Stimulated activated CD8-positive, alpha-beta memory T cell treated with anti-CD3 and anti-CD28 coated beads, Interleukin-2, amount 100 ng/mL, for 48 hours (primary cell): ENCODE measurements at regions not wholly inside any gene's neighbourhood (a gene's known extent, or its start where the extent isn't known, plus 50 kb on each side); places are given as distances from the start of the nearest gene placed in this dataset.

Experiments
- DNase-seq, 2 donors: peaks; one replicate each; pipeline ENCODE4 v3.0.0-alpha.2; 2020; ENCODE audit warnings: low read depth in 2 of 2

- no peak for DNase-seq
Measured at GRCh38 chr9:87085073-87085472, 137.8 kb upstream of the GAS1 start.

- DNase-seq = no peak
Measured at GRCh38 chr9:87085521-87085920, 138.2 kb upstream of the GAS1 start.

DNA sequence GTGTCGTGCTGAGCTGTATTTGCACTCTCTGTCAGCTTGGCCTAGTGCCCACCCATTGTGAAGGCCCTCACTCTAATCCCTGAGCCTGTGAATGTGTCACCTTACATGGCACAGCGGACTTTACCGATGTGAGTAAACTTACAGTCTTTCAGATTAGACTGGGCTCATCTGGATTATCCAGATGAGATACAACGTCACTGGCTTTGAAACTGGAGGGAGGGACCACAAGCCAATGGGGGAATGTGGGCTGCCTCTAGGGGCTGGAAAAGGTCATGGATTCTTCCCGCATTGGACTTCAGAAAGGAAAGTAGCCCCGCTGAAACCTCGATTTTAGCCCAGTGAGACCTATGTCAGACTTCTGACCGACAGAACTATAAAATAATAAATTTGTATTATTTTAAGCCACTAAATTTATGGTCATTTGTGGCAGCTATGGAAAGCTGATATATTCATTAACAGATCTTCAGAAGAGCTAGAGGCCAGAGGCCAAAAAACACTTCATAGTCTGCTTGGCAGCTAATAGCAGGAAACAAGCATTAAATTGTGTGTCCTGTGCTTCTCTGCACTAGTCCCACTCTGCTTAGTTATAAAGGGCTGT lies 139.0 kb upstream of the GAS1 start:
- no peak for DNase-seq

DNA sequence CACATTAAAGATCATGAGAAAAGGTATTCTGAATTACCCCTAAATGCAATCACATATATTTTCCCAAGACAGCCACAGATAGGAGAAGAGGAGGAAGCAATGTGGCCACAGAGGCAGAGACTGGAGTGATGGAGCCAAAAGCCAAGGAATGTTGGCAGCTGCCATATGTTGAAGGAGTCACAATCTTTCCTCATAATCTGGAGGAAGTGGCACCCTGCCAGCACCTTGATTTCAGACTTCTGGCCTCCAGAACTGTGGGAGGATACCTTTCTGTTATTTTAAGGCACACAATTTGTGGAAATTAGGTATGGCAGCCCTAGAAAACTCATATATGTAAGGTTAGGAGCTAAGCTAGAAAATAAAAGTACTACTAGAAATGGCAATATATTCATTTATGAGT lies 139.9 kb upstream of the GAS1 start:
- no peak for DNase-seq

- DNase-seq = no peak
Measured at GRCh38 chr9:87088192-87088591, 140.9 kb upstream of the GAS1 start.

DNA sequence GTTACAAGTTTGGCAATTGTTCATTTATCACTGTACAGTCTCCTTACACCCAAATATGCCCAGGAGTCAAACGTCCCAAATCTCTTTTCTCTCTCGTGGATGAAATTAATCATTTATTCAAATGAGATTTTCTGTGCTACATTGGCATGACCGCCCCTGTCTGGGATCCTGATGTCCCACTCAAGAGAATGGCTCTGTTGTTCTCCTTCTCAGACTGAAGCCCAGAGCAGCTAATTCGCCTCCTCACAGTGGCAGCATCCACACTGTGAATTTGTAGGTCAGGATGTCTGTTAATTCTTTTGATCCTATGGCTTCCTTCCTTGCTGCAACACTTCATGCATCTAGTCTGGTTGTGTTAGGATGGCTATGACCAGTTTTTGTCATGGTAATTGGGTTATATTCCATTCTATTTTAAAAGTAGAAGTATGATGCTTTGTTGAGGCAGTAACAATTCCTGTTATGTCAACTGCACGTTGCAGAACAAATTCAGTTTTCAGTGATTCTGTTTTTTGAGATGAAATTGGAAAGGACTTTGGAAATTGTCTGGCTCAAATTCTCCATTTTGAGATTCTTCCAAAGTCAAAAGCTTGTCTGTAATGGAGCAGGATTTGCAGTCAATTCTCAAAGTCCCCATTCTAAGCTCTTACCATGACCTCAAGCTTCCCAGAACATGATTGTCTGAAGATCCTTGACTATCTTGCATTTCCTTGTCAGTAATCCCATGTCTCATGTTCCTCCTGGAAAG lies 141.5 kb upstream of the GAS1 start:
- DNase-seq = no peak

- no peak for DNase-seq
Measured at GRCh38 chr9:87089506-87089905, 142.2 kb upstream of the GAS1 start.

DNA sequence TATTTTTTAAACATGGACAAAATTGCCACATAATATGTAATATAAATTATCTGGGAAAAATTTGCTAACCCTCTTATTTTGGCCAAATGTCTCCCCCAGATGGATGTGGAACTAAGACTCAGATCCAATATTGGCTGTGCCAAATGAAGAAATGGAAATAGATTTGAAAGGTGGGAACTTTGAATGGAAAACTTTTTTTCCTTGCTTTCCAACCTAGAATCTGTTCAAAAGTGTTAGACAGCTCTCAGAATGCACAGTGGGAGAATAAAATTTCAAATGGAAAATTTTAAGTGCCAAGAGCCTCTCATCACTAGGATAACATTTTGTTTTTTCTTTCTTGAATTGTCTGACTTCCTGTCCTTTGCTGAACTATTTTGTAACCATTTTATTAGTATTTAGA lies 142.6 kb upstream of the GAS1 start:
- DNase-seq = no peak

GRCh38 chr9:87093777-87094176 lies 146.5 kb upstream of the GAS1 start:
- no peak for DNase-seq

DNA sequence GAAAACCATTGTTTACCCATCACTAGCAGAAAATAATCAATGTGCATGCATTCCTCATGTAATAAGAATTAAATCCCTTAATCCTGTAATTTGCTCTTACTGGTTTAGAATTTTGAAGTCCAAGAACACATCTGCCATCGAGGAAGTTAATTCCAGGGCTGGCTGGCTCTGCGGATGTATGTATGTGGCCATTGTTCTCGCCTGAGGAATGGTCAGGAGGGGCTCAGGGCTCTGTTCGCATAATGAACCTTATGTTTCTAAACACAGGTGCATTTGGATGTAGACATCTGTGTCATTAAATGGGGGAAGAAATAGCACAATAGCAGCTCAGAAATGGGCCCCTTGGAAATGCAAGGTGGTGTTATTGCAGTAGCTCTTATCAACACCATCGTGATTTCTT lies 148.6 kb upstream of the GAS1 start:
- DNase-seq = no peak

DNA sequence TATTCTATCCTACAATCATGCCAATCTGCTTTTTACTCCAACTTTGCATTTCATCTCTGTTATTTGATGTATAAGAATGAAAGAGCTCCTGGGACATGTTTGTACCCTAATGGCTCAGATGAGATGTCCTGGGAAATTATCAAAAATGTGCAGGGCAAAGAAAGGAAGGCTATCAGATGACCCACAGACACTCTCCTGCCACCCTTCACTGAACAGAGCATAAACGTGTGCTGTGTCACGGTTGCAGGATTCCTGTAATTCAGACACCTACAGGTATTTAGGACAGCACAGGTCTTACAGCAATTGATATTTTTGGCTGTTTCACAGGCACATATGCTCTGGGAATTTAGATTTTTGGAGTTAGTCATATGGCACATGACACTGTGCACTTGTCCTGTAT lies 149.2 kb upstream of the GAS1 start:
- DNase-seq = no peak

- no peak for DNase-seq
Measured at GRCh38 chr9:87097238-87097637, 149.9 kb upstream of the GAS1 start.

- no peak for DNase-seq
Measured at GRCh38 chr9:87099407-87099806, 152.1 kb upstream of the GAS1 start.

GRCh38 chr9:87100001-87100400 lies 152.7 kb upstream of the GAS1 start:
- no peak for DNase-seq

- no peak for DNase-seq
Measured at GRCh38 chr9:87102126-87102525, 154.8 kb upstream of the GAS1 start.

DNA sequence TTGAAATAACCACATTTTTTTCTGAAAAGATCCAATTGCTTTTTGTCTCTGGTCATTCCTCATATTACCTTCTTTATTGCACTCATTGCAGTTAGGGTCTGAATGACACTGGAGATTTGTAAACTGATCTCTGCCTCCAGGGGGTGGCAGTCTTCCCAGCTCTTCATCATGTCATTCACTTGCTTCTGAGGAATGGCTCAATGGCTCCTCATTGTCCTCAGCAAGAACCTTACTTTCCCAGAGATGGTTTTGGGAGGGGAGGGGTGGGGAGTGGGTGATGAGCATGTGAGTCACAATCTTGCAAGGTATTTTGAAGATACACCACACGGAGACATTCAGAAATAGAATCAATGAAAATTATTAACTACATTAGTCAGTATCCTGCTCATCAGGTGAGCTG lies 159.8 kb upstream of the GAS1 start:
- no peak for DNase-seq

DNA sequence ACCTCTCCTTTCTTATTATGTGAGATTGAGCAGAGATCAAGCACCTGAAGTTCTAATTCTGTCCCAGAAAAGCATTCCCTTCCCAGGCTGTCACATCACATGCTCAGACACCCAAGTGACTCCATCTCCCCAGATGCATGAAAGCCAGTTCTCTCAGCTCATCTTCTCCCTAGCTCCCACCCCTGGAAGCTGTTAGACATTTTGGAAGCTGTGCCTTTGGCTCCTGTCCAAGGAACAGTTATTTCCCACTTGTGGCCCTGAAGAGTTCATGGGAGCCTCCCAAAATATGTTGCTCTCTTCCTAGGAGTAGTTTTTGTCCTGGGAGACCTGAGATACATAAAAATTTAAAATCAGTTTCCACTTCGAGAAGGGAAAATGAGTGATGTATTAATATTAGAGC lies 161.4 kb upstream of the GAS1 start:
- DNase-seq = no peak

DNA sequence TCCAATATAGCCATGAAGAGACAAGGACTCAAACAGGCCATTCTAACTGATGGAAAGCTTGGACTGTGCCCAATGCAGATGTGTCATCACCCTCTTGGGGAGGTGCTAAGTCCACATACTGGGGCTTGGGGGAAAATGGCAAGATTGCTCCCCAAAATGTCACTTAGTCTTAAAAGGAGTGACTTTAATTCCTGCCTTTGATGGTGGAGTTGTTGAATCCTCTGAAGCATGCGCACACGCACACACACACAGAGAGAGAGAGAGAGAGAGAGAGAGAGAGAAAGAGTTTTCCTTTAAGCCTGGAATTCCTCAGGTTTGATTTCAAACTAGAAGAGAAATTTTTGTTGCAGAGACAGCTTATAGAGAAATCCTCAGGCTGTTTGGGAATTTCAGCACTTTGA lies 161.9 kb upstream of the GAS1 start:
- no peak for DNase-seq

- DNase-seq = no peak
Measured at GRCh38 chr9:87109851-87110250, 162.5 kb upstream of the GAS1 start.

DNA sequence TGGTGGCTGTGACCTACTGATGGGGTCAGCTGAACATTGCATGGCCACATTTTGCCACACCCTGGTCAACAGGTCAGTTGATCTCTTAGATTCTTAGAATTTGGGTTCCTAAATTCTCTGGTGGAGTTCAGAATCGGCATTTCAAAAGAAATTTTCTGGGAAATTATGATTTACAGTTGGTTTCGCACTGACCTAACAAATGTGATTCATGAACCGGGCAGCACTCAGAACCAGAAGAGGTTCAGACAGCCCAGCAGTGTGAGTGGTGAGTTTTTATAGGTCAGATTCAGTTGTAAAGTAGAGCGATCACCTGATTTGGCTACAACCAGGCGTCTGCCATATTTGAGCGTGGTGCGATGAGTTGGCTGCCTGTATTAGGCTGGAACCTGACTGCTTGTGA lies 163.7 kb upstream of the GAS1 start:
- DNase-seq = no peak

GRCh38 chr9:87112656-87113055 lies 165.3 kb upstream of the GAS1 start:
- no peak for DNase-seq

- DNase-seq = no peak
Measured at GRCh38 chr9:87113874-87114273, 166.6 kb upstream of the GAS1 start.

DNA sequence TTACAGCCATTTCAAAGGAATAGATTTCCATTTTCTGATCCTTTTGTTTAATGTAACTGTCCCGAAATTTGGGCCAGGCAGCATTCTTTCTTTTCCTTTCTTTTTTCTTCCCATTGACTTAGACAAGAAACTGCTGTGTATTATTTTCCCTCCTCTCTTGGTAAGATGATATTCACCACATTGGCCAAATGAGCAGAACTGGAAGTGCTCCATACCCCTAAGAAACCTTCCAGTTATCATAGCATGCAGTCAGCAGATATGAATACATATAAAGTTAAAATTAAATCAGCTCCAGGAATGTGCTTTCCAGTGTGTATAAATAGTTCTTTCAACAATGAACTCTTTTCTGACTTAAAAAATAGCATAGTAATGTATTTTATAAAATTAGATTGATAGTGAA lies 168.5 kb upstream of the GAS1 start:
- DNase-seq = no peak

DNA sequence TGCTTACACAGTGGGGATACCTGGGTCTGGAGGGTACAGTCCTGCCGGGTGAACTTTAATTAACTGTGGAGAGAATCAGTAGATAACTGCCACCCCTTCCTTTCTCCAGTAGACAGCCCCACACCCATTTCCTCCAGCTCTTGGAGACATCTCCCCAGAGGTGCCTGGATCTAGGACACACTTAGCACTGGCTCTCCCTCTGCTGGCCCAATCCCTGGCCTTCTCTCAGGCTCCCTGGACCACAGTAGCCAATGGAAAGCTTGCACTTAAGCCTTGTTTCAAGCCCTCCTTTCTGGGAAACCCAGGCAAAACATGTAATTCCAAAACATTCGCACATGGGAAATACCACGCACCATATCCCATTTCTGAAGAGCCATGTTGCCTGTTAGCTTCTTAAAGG lies 169.2 kb upstream of the GAS1 start:
- no peak for DNase-seq
